HG03095 (cell line): ENCODE measurements at regions not wholly inside any gene's neighbourhood (a gene's known extent, or its start where the extent isn't known, plus 50 kb on each side); places are given as distances from the start of the nearest gene placed in this dataset.

ENCODE experiments used
- ATAC-seq: cut with Tn5 transposase; IDR thresholded peaks from one replicate; pipeline ENCODE4 v1.9.1; 2021; ENCODE audit warnings: moderate library complexity; ENCODE audit not compliant: unreplicated experiment

DNA sequence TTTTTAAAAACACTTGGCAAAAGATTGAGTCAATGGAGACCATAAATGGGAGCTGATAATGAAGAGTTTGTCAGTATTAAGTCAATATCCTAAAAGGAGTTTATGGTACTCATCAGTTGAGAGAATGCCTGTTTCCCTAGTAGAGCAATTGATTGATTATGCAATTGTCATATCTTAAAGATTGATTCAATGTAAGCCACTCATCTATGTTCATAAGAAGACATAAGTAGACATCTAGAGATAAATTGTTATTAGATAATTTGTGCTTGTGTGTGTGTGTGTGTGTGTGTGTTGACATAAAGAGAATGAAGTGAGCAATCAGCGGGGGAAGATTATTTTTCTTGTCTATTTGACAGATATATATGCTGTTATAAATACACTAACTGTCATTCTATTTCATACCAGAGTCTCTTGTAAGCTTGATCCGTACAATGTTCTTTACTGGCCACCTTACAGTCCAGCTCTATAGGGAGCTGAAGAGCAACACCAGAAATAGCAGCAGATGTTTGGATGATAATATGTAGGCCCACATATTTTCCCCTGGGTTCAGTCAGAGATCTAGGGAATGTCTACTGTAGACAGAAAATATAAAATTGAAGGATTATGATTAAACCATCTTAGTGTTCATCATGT lies 848.6 kb upstream of the EPHA6 start:
- ATAC-seq = no peak

DNA sequence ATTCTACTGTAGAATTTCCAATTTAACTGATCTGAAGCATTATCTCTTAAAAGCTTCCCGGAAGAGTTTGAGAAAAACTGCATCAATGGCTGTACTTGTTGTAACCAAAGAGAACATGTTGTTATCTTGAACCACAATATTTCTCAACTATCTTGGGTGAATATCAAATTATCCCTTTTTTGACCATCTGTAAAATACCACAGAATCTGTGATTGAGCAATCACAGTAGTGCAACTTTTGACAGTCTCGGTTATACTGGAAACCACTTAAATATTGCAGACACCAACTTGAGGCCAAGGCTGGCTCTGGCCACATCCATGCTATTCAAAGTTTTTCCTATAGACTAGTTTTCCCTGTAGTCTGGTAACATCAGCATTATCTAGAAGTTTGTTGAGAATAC lies 842.8 kb upstream of the EPHA6 start:
- no peak for ATAC-seq

DNA sequence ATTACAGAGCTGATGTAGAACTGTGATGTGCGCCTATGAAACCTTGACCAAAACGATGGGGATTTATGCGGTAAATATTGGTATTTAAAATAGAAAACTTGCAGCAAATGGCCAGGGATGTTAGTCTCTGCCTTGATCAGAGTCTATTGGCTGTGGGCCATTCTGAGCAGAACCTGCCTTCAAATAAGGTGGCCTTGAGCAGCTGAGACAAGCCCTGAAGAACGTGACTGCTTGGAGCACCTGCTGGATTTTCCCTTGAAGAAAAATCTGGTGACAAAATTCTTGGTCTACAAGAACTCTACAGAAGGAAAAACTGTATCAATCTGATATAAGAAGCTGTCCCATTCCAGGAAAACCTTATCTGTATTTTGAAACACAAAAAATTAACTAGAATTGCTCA lies 820.1 kb upstream of the EPHA6 start:
- ATAC-seq = no peak

DNA sequence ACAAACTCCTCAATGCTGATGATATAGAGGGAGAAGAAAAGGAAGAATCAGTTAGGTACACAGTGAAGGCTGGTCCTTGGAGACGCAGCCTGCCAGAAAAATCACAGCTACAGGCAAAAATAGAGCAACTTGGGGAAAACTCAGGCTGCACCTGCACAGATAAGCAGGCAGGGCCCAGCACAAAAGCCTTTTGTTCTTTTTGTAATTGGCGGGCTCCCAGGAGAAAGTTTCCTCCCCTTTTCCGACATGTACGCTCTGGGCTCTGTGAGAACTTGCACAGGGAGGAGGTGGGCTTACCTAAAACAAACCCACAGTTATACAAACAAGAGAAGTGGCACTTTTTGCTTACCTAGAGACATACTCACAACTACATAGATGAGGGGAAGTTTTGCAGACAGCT lies 813.4 kb upstream of the EPHA6 start:
- ATAC-seq = no peak

DNA sequence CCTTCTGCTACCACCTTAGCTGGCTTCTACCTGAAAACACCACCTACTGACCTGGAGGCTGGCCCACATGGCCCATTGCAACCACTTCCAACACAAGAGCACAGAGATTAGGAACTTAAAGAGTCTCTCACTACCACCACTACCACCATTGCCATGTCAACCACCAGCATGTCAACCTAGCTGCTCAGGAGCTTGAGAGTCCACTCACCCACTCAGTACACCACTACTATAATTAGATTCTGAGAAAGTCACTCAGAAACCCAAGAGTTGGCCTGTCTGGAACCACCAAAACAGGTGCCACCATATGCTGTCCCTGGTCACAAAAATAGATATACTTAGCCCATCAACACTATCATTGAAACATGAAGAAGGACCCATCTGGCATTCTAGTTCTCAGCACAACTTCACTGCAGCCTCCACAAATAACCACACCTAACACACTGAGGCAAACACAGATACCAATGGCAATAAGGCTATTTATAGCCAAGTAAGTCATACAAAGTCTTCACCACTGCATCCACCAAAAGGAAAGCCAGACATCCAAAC lies 806.7 kb upstream of the EPHA6 start:
- ATAC-seq = no peak

DNA sequence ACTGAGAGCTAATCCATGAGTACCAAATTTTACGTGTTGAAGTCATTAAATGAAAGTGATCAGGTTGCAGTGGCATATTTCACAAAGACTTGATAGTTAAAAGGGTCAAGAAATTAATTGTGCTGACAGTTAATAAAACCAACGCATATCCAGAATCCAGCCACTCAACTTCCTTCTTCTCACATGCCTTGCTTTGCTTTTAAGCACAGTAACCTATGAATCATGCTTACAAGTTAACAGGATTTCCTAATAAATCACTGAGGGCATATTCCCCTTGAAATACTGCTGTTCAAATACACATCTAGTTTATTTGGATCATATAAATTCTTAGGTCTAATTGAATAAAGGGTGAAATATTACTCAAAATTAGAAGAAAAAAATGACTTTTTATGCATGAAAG lies 801.5 kb upstream of the EPHA6 start:
- ATAC-seq = no peak

DNA sequence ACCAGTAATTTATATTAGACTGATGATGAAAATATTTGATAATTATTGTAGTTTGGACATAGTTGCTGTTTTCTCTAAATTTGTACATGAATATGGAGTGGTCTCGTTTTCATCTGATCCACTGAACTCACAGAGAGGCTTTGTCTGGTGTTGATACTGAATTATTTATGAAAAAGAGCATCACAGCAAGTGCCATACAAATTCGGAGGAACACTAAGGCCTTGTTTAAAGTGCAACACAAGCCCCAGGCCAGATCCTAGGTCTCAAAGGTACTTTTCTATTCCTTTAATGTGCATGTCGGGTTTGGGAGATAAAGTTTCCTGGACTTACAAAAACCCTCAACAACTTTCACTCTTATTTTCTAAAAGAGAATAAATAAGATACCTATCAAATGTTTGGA lies 796.8 kb upstream of the EPHA6 start:
- no peak for ATAC-seq

DNA sequence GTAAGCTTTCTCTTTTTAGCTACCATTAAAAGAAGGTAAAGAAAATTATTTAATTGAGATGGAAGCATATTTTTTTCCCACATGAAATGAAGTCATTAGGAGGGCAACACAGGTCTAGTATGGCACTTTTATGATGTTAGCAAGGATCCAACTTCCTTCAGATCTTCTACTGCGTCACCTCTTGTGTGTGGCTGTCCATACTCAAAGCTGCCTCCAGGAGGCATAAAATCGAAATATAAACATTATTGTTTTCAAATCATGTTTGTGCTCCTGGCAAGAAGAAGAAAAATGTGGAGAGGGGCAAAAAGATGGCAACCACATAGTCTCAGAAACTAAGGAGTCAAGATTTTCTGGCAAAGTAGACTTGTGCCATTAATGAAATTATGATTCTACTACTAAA lies 791.7 kb upstream of the EPHA6 start:
- no peak for ATAC-seq

DNA sequence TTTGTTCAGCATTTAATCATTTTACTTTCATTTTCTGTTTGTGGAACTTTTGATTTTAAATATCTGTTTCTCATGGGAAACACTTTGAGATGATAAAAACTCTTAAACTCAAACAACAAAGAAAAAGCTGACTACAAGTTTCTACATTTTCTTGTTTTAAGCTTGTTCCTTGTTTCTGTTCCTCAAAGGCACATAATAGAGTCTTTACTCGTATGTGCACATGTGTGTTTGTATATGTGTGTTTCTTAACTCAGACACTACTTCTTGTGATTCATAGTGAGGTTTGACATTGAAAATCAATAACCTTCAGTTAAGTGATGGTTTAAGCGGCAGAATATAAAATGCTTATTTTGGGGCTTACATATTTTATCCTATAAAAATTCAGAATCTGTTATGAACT lies 786.7 kb upstream of the EPHA6 start:
- ATAC-seq = no peak

DNA sequence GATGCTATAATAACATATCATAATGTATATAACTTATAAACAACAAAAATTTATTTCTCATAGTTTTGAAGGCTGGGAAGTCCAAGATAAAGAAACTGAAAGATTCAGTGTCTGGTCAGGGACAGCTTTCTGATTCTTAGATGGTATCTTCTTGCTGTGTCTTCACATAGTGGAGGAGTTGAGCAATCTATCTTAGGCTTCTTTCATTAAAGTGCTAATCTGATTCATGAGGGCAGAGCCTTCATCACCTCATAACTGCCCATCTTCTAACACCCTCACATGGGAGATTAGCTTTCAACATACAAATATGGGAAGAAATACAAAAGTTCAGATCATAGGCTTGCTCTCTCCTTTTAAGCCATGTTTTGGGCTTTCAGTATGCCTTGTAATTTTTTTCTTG lies 774.8 kb upstream of the EPHA6 start:
- ATAC-seq = no peak

DNA sequence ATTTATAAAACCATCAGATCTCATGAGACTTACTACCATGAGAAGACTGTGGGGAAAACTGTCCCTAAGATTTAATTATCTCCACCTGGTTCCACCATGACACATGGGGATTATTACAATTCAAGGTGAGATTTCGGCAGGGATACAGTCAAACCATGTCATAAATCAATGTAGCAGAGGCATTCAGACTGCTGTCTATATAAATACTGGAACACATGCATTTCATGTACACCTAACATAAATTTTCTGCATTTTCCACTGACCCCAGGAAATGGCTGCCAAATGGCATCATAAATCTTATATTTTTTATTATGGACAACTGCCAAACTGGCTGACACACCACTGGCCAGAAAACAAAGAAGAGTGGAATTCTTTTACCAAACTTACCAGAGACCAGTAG lies 755.1 kb upstream of the EPHA6 start:
- ATAC-seq = no peak

DNA sequence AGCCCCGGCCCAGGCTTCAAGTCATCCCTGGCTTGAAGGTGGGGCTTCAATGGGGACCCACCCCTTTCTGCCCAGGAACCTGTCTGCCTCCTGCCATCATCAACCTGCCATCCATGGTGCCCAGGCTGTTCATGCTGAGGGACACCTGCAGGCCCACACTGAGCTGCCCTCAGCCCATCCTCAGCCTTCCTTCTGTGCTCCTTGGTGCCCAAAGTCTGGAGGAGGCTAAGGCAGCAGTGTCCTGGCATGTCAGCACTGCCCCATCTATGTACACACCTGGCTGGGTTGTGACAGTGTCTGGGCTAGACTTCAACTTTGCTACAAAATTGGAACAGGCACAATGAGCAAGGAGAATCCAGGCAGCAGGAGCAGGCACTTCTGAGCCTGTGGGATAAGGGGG lies 745.3 kb upstream of the EPHA6 start:
- no peak for ATAC-seq

DNA sequence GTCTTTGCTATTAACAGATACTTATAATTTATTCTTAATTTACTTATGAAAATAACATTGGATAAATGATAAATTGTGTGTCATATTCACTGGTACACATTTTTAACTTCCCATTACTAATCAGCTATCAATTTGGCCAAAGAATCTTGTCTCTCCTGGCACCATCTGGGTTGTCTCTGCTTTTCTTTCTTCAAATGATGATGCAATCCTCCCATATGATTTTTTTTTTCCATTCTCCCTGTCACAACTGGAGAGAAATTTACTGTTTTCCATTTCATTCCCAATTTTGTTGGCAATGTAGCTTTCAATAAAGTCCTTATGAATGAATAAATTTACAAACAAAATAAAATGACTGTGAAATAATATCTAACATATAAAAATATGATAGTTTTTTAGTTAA lies 743.7 kb upstream of the EPHA6 start:
- ATAC-seq = no peak

DNA sequence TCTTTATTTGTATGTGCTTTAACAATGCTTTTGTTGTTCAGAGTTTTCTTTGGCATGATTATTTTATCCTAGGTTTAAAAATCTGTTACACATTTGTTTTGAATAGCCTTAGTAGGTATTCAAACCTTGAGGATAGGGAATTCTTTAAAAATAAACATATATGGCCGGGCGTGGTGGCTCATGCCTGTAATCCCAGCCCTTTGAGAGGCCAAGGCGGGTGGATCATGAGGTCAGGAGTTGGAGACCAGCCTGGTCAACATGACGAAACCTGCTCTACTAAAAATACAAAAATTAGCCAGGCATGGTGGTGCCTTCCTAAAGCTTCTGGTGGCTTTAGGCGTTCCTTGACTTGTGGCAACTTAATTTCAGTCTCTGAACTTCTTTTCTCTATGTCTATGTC lies 743.3 kb upstream of the EPHA6 start:
- ATAC-seq = no peak

DNA sequence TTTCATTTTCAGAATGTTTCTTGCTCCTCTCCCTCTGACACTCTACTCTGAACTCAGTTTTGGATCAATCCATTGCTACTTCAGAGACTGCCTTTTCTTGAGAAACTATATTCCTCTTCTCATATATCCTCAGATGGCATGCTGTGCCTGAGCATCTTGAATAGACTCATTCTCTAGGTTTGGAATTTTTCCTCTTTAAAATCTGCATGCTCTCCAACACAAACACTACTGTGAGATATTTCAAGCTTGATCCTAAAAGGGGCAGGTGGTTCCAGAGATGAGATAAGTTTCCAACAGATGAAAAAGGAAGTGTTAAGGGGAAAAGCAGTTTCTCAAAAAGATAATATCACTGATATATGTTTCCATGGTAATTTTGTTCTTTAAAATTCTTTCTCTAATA lies 742.2 kb upstream of the EPHA6 start:
- no peak for ATAC-seq

DNA sequence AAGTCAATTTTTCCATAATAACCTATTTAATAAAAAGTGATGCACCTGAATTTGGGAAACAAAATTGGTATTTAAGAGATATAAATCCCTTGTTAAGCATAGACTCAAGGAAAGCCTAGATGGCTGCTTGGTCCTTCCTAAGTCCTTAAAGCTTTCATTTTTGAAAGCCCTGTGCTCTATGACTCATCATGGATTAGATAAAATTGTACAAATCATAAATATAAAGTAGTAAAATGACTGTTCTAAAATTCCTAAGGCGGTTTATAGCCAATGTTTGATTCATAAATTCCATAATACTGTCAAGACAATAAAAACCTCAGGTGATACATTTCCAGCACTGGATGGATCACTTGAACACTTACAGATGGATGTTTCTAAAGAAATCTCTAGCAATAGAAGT lies 730.8 kb upstream of the EPHA6 start:
- ATAC-seq = no peak

DNA sequence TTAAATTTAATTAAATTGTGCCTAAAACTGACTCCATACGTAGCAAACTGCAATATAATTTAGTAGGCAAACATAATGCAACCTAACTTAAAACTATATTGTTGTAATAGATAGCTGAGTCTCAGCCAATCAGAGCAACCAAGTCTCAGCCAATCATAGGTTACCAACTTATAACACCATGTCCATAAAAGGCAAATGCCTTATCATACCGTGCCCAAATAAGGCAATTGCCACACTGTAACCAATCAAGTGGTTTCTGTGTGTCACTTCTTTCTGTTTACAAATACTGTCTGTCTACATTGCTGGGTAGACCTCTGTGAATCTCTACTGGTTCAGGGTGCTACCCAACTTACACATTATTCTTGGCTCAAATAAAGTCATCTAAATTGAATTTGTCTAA lies 728.4 kb upstream of the EPHA6 start:
- ATAC-seq = no peak

DNA sequence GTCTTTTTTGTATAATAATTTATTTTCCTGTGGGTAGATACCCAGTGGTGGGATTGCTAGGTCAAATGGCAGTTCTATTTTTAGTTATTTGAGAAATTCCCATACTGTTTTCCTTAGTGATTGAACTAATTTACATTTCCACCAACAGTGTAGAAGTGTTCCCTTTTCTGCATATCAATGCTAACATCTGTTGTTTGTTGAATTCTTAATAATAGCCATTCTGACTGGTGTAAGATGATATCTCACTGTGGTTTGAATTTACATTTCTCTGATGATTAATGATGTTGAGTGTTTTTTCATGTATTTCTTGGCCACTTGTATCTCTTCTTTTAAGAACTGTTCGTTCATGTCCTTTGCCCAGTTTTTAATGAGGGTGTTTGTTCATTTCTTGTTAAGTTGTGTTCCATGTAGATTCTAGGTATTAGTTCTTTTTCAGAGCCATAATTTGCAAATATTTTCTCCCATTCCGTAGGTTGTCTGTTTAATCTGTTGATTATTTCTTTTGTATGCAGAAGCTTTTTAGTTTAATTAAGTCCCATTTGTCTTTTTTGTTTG lies 713.3 kb upstream of the EPHA6 start:
- ATAC-seq = no peak

DNA sequence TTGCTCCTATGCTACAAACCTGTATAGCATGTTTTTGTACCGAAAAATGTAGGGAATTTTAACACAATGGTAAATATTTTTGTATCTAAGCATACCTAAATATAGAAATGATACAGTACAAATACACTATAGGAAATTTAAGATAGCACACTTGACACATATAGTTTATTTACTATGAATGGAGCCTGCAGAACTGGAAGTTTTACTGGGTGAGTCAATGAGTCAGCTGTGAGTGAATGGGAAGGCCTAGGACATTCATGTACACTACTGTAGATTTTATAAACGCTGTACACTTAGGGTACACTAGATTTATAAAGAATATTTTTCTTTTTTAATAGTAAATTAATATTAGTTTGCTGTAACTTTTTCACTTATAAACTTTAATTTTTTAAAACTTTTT lies 707.7 kb upstream of the EPHA6 start:
- ATAC-seq = no peak
